HEK293T (cell line): ENCODE measurements at regions not wholly inside any gene's neighbourhood (a gene's known extent, or its start where the extent isn't known, plus 50 kb on each side); places are given as distances from the start of the nearest gene placed in this dataset.

Source experiments
- ARNT ChIP-seq: fragments of 450-650 bp; IDR thresholded peaks from 2 replicates; pipeline ENCODE4 v1.6.1; 2017; ENCODE audit warnings: mild to moderate bottlenecking
- BHLHE40 ChIP-seq: fragments of 450-650 bp; IDR thresholded peaks from 2 replicates; pipeline ENCODE4 v1.6.1; 2016; ENCODE audit warnings: mild to moderate bottlenecking, moderate library complexity, borderline replicate concordance
- FOXK2 ChIP-seq: fragments of 450-650 bp; IDR thresholded peaks from 2 replicates; pipeline ENCODE4 v1.6.1; 2016; ENCODE audit warnings: mild to moderate bottlenecking
- FOXM1 ChIP-seq: fragments of 450-650 bp; IDR thresholded peaks from 2 replicates; pipeline ENCODE4 v1.6.1; 2017; ENCODE audit warnings: mild to moderate bottlenecking, borderline replicate concordance
- HDGF ChIP-seq: fragments of 450-650 bp; IDR thresholded peaks from 2 replicates; pipeline ENCODE4 v1.6.1; 2017; ENCODE audit warnings: antibody characterized with exemption, borderline replicate concordance
- L3MBTL2 ChIP-seq: fragments of 450-650 bp; conservative IDR thresholded peaks from 2 replicates; pipeline ENCODE4 v1.6.1; 2016; ENCODE audit warnings: mild to moderate bottlenecking
- LEF1 ChIP-seq: fragments of 450-650 bp; IDR thresholded peaks from 2 replicates; pipeline ENCODE4 v1.6.1; 2017; ENCODE audit warnings: mild to moderate bottlenecking, borderline replicate concordance
- NFRKB ChIP-seq: fragments of 450-650 bp; IDR thresholded peaks from 2 replicates; pipeline ENCODE4 v1.6.1; 2016; ENCODE audit warnings: mild to moderate bottlenecking, moderate library complexity
- SP1 ChIP-seq: fragments of 450-650 bp; IDR thresholded peaks from 2 replicates; pipeline ENCODE4 v1.6.1; 2017
- SUZ12 ChIP-seq: fragments of 450-650 bp; IDR thresholded peaks from 2 replicates; pipeline ENCODE4 v1.6.1; 2016; ENCODE audit warnings: mild to moderate bottlenecking
- TARDBP ChIP-seq: fragments of 450-650 bp; IDR thresholded peaks from 2 replicates; pipeline ENCODE4 v1.6.1; 2016
- ZNF384 ChIP-seq: fragments of 450-650 bp; IDR thresholded peaks from 2 replicates; pipeline ENCODE4 v1.6.1; 2016
- TF ChIP-seq, protein P1 (sequence below): fragments of 450-650 bp; IDR thresholded peaks from 2 replicates; pipeline ENCODE4 v1.6.1; 2016

DNA sequence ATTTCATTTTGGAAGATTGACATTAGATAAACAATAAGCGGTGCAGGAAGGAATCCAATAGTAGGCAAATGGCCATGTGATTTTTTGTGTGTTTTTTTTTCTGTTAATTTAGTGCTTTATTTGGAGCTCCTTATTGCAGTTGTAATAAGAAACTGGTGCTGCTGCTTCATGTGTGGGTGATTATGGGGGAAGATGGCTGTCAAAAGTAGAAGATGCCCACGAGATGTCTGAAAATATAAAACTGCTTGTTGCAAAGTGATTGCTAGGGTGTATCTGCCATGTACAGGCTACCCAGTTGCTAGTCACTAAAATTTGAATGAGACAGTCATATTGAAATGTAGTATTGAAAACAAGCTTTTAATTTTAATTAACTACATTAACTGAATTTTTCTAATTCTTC lies 216.7 kb upstream of the FTMT start:
- TF ChIP-seq HDGF (no peak), TARDBP (no peak), SUZ12 (no peak), L3MBTL2 (no peak), NFRKB (no peak), FOXK2 (no peak), SP1 (no peak), LEF1 (no peak), FOXM1 (no peak), BHLHE40 (no peak), ZNF384 (no peak), ARNT (no peak)
- TF ChIP-seq, protein P1, sequence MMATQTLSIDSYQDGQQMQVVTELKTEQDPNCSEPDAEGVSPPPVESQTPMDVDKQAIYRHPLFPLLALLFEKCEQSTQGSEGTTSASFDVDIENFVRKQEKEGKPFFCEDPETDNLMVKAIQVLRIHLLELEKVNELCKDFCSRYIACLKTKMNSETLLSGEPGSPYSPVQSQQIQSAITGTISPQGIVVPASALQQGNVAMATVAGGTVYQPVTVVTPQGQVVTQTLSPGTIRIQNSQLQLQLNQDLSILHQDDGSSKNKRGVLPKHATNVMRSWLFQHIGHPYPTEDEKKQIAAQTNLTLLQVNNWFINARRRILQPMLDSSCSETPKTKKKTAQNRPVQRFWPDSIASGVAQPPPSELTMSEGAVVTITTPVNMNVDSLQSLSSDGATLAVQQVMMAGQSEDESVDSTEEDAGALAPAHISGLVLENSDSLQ: no peak
